H1 (cell line): ENCODE measurements at regions not wholly inside any gene's neighbourhood (a gene's known extent, or its start where the extent isn't known, plus 50 kb on each side); places are given as distances from the start of the nearest gene placed in this dataset.

Experiments
- BCL11A ChIP-seq, 2 experiments: IDR thresholded peaks; one replicate each; pipeline ENCODE4 v1.6.1; 2011; ENCODE audit warnings: low read depth in 2 of 2, low read length in 2 of 2, mild to moderate bottlenecking in 2 of 2
- BRCA1 ChIP-seq: IDR thresholded peaks from 2 replicates; pipeline ENCODE4 v1.6.1; 2012; ENCODE audit warnings: low read depth, low read length, improper control_type of control experiment
- CTBP2 ChIP-seq: IDR thresholded peaks from 2 replicates; pipeline ENCODE4 v1.7.0; 2011; ENCODE audit warnings: borderline replicate concordance, mild to moderate bottlenecking, moderate library complexity, mixed read lengths, low read length; ENCODE audit not compliant: insufficient read depth, insufficient read length
- EZH2 ChIP-seq: fragments of 200-600 bp; sonication (generic); IDR thresholded peaks from 2 replicates; pipeline ENCODE4 v1.7.1; 2012; ENCODE audit warnings: low read depth, mild to moderate bottlenecking, moderate library complexity, low read length, inconsistent platforms; ENCODE audit not compliant: severe bottlenecking
- HDAC6 ChIP-seq: IDR thresholded peaks from one replicate; pipeline ENCODE4 v1.7.1; 2012; ENCODE audit warnings: low read depth, mild to moderate bottlenecking, inconsistent platforms, low read length, moderate library complexity
- JUND ChIP-seq: IDR thresholded peaks from 2 replicates; pipeline ENCODE4 v1.6.1; 2011; ENCODE audit warnings: mild to moderate bottlenecking, improper control_type of control experiment, low read length
- TBP ChIP-seq: IDR thresholded peaks from 2 replicates; pipeline ENCODE4 v1.6.1; 2011; ENCODE audit warnings: low read depth, low read length, improper control_type of control experiment
- YY1 ChIP-seq: IDR thresholded peaks from 2 replicates; pipeline ENCODE4 v1.6.1; 2011; ENCODE audit warnings: low read depth, mild to moderate bottlenecking, low read length
- TF ChIP-seq, protein P1 (sequence below), 3 experiments: IDR thresholded peaks; 1 replicate in 2 of 3; 2 replicates in 1 of 3; pipeline versions ENCODE4 v1.5.1 to v1.6.1; 2011; ENCODE audit warnings: low read length in 3 of 3, mild to moderate bottlenecking in 3 of 3, inconsistent platforms in 2 of 3, low read depth in 1 of 3, moderate library complexity in 1 of 3; ENCODE audit not compliant: insufficient read depth in 1 of 3; ENCODE audit errors: control extremely low read depth in 1 of 3
- TF ChIP-seq, protein P2 (sequence below): IDR thresholded peaks from 2 replicates; pipeline ENCODE4 v1.6.1; 2012; ENCODE audit warnings: inconsistent platforms
- TF ChIP-seq, protein P3 (sequence below): IDR thresholded peaks from 2 replicates; pipeline ENCODE4 v1.6.1; 2012; ENCODE audit warnings: inconsistent platforms
- TF ChIP-seq, protein P4 (sequence below): IDR thresholded peaks from 2 replicates; pipeline ENCODE4 v1.6.1; 2011; ENCODE audit warnings: low read depth, mild to moderate bottlenecking, low read length; ENCODE audit not compliant: insufficient read depth

DNA sequence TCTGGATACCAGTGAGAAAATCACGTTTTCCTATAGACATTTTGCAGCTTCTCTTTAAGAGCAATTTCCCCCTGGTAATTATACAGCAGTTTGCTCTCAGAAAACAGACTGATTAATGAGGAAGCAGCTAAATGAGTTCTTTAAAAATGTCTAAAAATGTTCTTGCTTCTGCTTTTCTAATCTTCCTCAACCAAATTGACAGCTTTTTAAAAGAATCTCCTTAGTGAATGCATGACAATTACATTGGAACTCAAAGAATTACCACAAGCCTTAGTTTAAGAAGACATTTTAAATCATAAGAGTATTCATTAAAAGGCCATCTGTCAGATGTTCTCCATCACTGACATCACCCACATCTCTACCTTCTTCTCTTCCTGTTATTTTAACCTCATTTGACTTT, 135.8 kb upstream of the PLXNC1 start (continued):
- TF ChIP-seq, protein P1, sequence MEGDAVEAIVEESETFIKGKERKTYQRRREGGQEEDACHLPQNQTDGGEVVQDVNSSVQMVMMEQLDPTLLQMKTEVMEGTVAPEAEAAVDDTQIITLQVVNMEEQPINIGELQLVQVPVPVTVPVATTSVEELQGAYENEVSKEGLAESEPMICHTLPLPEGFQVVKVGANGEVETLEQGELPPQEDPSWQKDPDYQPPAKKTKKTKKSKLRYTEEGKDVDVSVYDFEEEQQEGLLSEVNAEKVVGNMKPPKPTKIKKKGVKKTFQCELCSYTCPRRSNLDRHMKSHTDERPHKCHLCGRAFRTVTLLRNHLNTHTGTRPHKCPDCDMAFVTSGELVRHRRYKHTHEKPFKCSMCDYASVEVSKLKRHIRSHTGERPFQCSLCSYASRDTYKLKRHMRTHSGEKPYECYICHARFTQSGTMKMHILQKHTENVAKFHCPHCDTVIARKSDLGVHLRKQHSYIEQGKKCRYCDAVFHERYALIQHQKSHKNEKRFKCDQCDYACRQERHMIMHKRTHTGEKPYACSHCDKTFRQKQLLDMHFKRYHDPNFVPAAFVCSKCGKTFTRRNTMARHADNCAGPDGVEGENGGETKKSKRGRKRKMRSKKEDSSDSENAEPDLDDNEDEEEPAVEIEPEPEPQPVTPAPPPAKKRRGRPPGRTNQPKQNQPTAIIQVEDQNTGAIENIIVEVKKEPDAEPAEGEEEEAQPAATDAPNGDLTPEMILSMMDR (IDR thresholded peaks at IDR 0.05; ENCODE audit: control extremely low read depth in 1 of 3, insufficient read depth in 1 of 3, low read depth in 1 of 3, low read length in 3 of 3), result no peak
- TF ChIP-seq BCL11A (IDR thresholded peaks at IDR 0.05; ENCODE audit: low read depth in 2 of 2, low read length in 2 of 2), result no peak
- TF ChIP-seq YY1, result no peak
- no peak for TF ChIP-seq EZH2
- TF ChIP-seq HDAC6, result no peak
- no peak for TF ChIP-seq TBP
- TF ChIP-seq, protein P2, sequence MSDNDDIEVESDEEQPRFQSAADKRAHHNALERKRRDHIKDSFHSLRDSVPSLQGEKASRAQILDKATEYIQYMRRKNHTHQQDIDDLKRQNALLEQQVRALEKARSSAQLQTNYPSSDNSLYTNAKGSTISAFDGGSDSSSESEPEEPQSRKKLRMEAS, result no peak
- TF ChIP-seq, protein P3, sequence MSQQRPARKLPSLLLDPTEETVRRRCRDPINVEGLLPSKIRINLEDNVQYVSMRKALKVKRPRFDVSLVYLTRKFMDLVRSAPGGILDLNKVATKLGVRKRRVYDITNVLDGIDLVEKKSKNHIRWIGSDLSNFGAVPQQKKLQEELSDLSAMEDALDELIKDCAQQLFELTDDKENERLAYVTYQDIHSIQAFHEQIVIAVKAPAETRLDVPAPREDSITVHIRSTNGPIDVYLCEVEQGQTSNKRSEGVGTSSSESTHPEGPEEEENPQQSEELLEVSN, result no peak
- TF ChIP-seq, protein P4, sequence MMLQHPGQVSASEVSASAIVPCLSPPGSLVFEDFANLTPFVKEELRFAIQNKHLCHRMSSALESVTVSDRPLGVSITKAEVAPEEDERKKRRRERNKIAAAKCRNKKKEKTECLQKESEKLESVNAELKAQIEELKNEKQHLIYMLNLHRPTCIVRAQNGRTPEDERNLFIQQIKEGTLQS, result no peak
- no peak for TF ChIP-seq JUND
- no peak for TF ChIP-seq BRCA1
- TF ChIP-seq CTBP2, result no peak
